Peyer's patch (tissue), 4 donors: ENCODE measurements at regions not wholly inside any gene's neighbourhood (a gene's known extent, or its start where the extent isn't known, plus 50 kb on each side); places are given as distances from the start of the nearest gene placed in this dataset.

ENCODE experiments used
- DNase-seq, 3 donors: peaks; one replicate each; pipeline ENCODE4 v3.0.0-alpha.2; 2017 to 2019
- H3K27ac ChIP-seq, 4 donors: fragments of 200-600 bp; sonication (generic); one replicate each; pipeline ENCODE4 v1.5.1; 2016 to 2019
- H3K27me3 ChIP-seq, 2 donors: fragments of 200-600 bp; sonication (generic); one replicate each; pipeline ENCODE4 v1.5.1; 2019
- H3K36me3 ChIP-seq, 3 donors: fragments of 200-600 bp; sonication (generic); one replicate each; pipeline ENCODE4 v1.5.1; 2016 to 2019
- H3K4me1 ChIP-seq, 4 donors: fragments of 200-600 bp; sonication (generic); one replicate each; pipeline ENCODE4 v1.5.1; 2016 to 2019
- H3K4me3 ChIP-seq, 4 donors: fragments of 200-600 bp; sonication (generic); 1 replicate in 3 of 4; 2 replicates in 1 of 4; pipeline ENCODE4 v1.5.1; 2016 to 2019; ENCODE audit warnings: mild to moderate bottlenecking in 1 of 4
- H3K9me3 ChIP-seq, 4 donors: fragments of 200-600 bp; sonication (generic); one replicate each; pipeline ENCODE4 v1.5.1; 2016 to 2019; ENCODE audit warnings: mild to moderate bottlenecking in 1 of 4
- CTCF ChIP-seq, 6 experiments: fragments of 450-650 bp in 4 of 6; fragments of 200-600 bp in 2 of 6; sonication (generic) in 1 of 6; IDR thresholded peaks; one replicate each; pipeline ENCODE4 v1.5.1; 2017 to 2019; ENCODE audit warnings: antibody characterized with exemption in 6 of 6, mild to moderate bottlenecking in 3 of 6, moderate library complexity in 1 of 6
- POLR2A ChIP-seq, 2 donors: fragments of 450-650 bp; IDR thresholded peaks; one replicate each; pipeline ENCODE4 v1.5.1; 2017; ENCODE audit warnings: antibody characterized with exemption in 2 of 2, mild to moderate bottlenecking in 2 of 2, moderate library complexity in 2 of 2

DNA sequence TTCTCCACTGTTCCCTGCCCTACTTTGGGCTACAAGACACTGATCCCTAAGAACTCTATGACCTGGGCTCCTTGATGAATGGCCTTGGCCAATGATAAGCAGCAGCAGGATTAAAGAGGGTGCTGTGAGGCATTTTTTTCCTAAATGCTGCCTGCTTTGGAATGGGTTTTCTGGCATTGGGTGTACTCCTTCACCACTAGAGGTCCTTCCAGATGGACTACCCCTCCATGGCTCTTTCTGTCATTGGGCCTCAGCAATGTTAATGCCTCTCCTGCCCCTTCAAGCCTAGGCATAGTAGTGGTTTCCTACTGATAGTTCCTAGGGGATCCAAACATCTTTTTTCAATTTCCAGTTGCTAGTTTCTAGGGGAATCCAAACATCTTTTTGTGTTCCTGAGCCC lies 319.3 kb upstream of the RPS23 start:
- no peak for DNase-seq
- Histone ChIP-seq H3K4me1 (peaks cover 0 to 17% (median 0%) of the 10 kb centered on the region in 4 donors), H3K36me3 (no peaks in the 10 kb centered on the region), H3K27ac (no peak overlapping the region), H3K4me3 (no peak overlapping the region), H3K27me3 (no peaks in the 10 kb centered on the region), H3K9me3 (no peaks in the 10 kb centered on the region)
- no peak for TF ChIP-seq CTCF (IDR thresholded peaks at IDR 0.05)
- TF ChIP-seq POLR2A (IDR thresholded peaks at IDR 0.05), result no peak

- Histone ChIP-seq H3K4me1 (peaks cover 0 to 12% (median 0%) of the 10 kb centered on the region in 4 donors), H3K36me3 (no peaks in the 10 kb centered on the region)
- TF ChIP-seq CTCF (IDR thresholded peaks at IDR 0.05) (no peak), POLR2A (IDR thresholded peaks at IDR 0.05) (no peak)
Observed at GRCh38 chr5:82596451-82596850, 318.3 kb upstream of the RPS23 start.

GRCh38 chr5:82595113-82595512 lies 317.0 kb upstream of the RPS23 start:
- no peak for TF ChIP-seq CTCF (IDR thresholded peaks at IDR 0.05)
- no peak for TF ChIP-seq POLR2A (IDR thresholded peaks at IDR 0.05)
- no peaks in the 10 kb centered on the region for H3K27me3 ChIP-seq
- no peak overlapping the region for H3K4me3 ChIP-seq
- no peaks in the 10 kb centered on the region for H3K36me3 ChIP-seq
- peak in 1 of 3 donors; percentile 48 for DNase-seq
- no peak overlapping the region for H3K27ac ChIP-seq
- H3K4me1 ChIP-seq, result peaks cover 0 to 6% (median 0%) of the 10 kb centered on the region in 4 donors
- no peaks in the 10 kb centered on the region for H3K9me3 ChIP-seq

More at GRCh38 chr5:82596451-82596850, 318.3 kb upstream of the RPS23 start:
- no peak overlapping the region for H3K4me3 ChIP-seq
- H3K27me3 ChIP-seq, result no peaks in the 10 kb centered on the region
- no peaks in the 10 kb centered on the region for H3K9me3 ChIP-seq
- H3K27ac ChIP-seq, result no peak overlapping the region
- DNase-seq, result no peak

DNA sequence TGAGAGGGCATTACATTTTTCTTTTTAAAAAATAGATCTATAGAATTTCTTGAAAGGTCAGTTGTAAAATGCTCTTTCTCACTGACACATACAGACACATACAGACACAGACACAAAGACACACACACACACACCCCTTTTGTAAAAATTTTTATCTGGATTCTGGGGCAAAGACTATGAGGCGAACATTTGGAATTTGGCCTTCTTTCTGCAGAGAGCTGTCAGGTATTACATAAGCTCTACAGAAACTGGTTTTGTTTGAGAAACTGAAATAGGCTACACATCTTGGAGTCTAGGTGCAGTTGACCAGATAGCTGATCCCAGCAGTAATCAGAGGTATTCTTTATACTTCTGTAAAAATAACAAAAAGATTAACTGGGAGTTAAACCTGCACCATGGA lies 315.9 kb upstream of the RPS23 start:
- Histone ChIP-seq H3K4me3 (no peak overlapping the region), H3K4me1 (peaks cover 0 to 6% (median 0%) of the 10 kb centered on the region in 4 donors), H3K36me3 (no peaks in the 10 kb centered on the region), H3K9me3 (no peaks in the 10 kb centered on the region), H3K27me3 (no peaks in the 10 kb centered on the region), H3K27ac (no peak overlapping the region)
- TF ChIP-seq POLR2A (IDR thresholded peaks at IDR 0.05), result no peak
- no peak for DNase-seq

- H3K4me3 ChIP-seq, result no peak overlapping the region
- no peaks in the 10 kb centered on the region for H3K36me3 ChIP-seq
- H3K9me3 ChIP-seq, result no peaks in the 10 kb centered on the region
- H3K4me1 ChIP-seq, result peaks cover 0 to 6% (median 0%) of the 10 kb centered on the region in 4 donors
- no peak for DNase-seq
- TF ChIP-seq POLR2A (IDR thresholded peaks at IDR 0.05) (no peak), CTCF (IDR thresholded peaks at IDR 0.05) (no peak)
- H3K27me3 ChIP-seq, result no peaks in the 10 kb centered on the region
- no peak overlapping the region for H3K27ac ChIP-seq
Observed at GRCh38 chr5:82593481-82593880, 315.3 kb upstream of the RPS23 start.

DNA sequence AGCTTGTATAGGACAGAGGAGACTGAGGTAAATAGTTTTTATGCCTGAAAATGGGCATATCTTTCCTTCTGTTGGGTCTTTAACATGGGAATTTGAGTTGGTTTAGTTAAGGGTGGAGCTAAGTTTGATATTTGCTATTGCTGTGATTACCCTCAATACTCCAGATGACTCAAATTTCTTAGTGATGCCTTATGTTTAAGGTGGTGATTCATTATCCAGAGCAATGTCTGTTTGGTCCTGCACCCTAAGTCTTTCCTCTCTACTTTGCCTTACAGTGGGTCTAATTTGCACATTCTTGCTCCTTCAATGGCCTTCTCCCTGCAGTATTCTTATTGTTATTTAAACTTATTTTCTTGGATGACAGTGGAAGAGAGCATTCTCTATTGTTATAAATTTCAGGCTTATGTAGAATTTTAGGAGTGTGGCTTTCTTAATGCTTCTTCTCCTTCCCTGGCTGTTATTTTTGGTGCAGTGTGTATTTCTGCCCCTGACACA lies 312.9 kb upstream of the RPS23 start:
- H3K27ac ChIP-seq, result no peak overlapping the region
- TF ChIP-seq POLR2A (IDR thresholded peaks at IDR 0.05) (no peak), CTCF (IDR thresholded peaks at IDR 0.05) (no peak)
- no peak overlapping the region for H3K4me3 ChIP-seq
- H3K9me3 ChIP-seq, result no peaks in the 10 kb centered on the region
- no peak for DNase-seq
- no peaks in the 10 kb centered on the region for H3K36me3 ChIP-seq
- H3K27me3 ChIP-seq, result no peaks in the 10 kb centered on the region
- peaks cover 0 to 6% (median 0%) of the 10 kb centered on the region in 4 donors for H3K4me1 ChIP-seq
